GM23338 (cell line): ENCODE measurements at regions not wholly inside any gene's neighbourhood (a gene's known extent, or its start where the extent isn't known, plus 50 kb on each side); places are given as distances from the start of the nearest gene placed in this dataset.

Experiments used
- ATAC-seq: fragments of 200-7000 bp; cut with Tn5 transposase; 3 replicates; pipeline ENCODE4 v1.9.1; 2020
- DNase-seq: peaks from one replicate; pipeline ENCODE4 v3.0.0-alpha.2; 2015; ENCODE audit warnings: low spot score
- H2AFZ ChIP-seq: fragments of 200-600 bp; sonication (generic); 2 replicates; pipeline ENCODE4 v1.8.0; 2016; ENCODE audit warnings: antibody characterized with exemption, mild to moderate bottlenecking, moderate library complexity
- H3F3A ChIP-seq: fragments of 200-600 bp; sonication (generic); replicated peaks from 2 replicates; pipeline ENCODE4 v1.8.0; 2017; ENCODE audit warnings: antibody characterized with exemption, mixed run types, low read depth
- H3K27ac ChIP-seq: fragments of 200-600 bp; sonication (generic); 2 replicates; pipeline ENCODE4 v1.6.1; 2016; ENCODE audit warnings: low read depth
- H3K27me3 ChIP-seq: fragments of 200-600 bp; sonication (generic); 2 replicates; pipeline ENCODE4 v1.8.0; 2016; ENCODE audit warnings: mild to moderate bottlenecking, mixed run types, moderate library complexity; ENCODE audit not compliant: insufficient read depth
- H3K36me3 ChIP-seq: fragments of 200-600 bp; sonication (generic); 2 replicates; pipeline ENCODE4 v1.8.0; 2016; ENCODE audit warnings: mild to moderate bottlenecking; ENCODE audit not compliant: insufficient read depth
- H3K4me1 ChIP-seq: fragments of 200-600 bp; sonication (generic); 2 replicates; pipeline ENCODE4 v1.8.0; 2016; ENCODE audit warnings: mild to moderate bottlenecking, moderate library complexity; ENCODE audit not compliant: insufficient read depth
- H3K4me2 ChIP-seq: fragments of 200-600 bp; sonication (generic); 2 replicates; pipeline ENCODE4 v1.7.1; 2017; ENCODE audit warnings: mixed run types
- H3K4me3 ChIP-seq: fragments of 200-600 bp; sonication (generic); 2 replicates; pipeline ENCODE4 v1.6.1; 2016; ENCODE audit warnings: mixed run types
- H3K79me2 ChIP-seq: fragments of 200-600 bp; sonication (generic); replicated peaks from 2 replicates; pipeline ENCODE4 v1.8.0; 2017; ENCODE audit warnings: mild to moderate bottlenecking; ENCODE audit not compliant: insufficient read depth
- H3K9me2 ChIP-seq: fragments of 200-600 bp; sonication (generic); 2 replicates; pipeline ENCODE4 v1.8.0; 2017; ENCODE audit not compliant: insufficient read depth
- H4K20me1 ChIP-seq: fragments of 200-600 bp; sonication (generic); replicated peaks from 2 replicates; pipeline ENCODE4 v1.8.0; 2017; ENCODE audit warnings: mild to moderate bottlenecking; ENCODE audit not compliant: insufficient read depth
- H3K27ac Mint-ChIP-seq: 2 replicates; pipeline ENCODE4 v1.8.0; 2020; ENCODE audit warnings: inconsistent platforms, mild to moderate bottlenecking, moderate library complexity, mixed read lengths
- H3K27me3 Mint-ChIP-seq: 3 replicates; pipeline ENCODE4 v1.8.0; 2022; ENCODE audit warnings: low read depth, mild to moderate bottlenecking, moderate library complexity, mixed read lengths, inconsistent platforms; ENCODE audit not compliant: insufficient read depth, poor library complexity
- H3K36me3 Mint-ChIP-seq: 3 replicates; pipeline ENCODE4 v1.8.0; 2021; ENCODE audit warnings: low read depth, mild to moderate bottlenecking, inconsistent platforms, moderate library complexity, mixed read lengths
- H3K4me1 Mint-ChIP-seq: 3 replicates; pipeline ENCODE4 v1.8.0; 2020; ENCODE audit warnings: mild to moderate bottlenecking, inconsistent platforms, mixed read lengths
- H3K4me3 Mint-ChIP-seq: 3 replicates; pipeline ENCODE4 v1.8.0; 2021; ENCODE audit warnings: moderate library complexity, mild to moderate bottlenecking, inconsistent platforms, mixed read lengths
- H3K9me3 Mint-ChIP-seq: 3 replicates; pipeline ENCODE4 v1.8.0; 2020; ENCODE audit warnings: moderate library complexity, mild to moderate bottlenecking, inconsistent platforms, mixed read lengths
- ETS1 ChIP-seq: IDR thresholded peaks from 2 replicates; pipeline ENCODE4 v1.6.1; 2016; ENCODE audit warnings: antibody characterized with exemption
- EZH2phosphoT487 ChIP-seq: fragments of 200-600 bp; sonication (generic); IDR thresholded peaks from one replicate; pipeline ENCODE4 v1.8.1; 2018; ENCODE audit warnings: antibody characterized with exemption; ENCODE audit not compliant: unreplicated experiment
- JUNB ChIP-seq: IDR thresholded peaks from one replicate; pipeline ENCODE4 v1.6.1; 2016; ENCODE audit warnings: antibody characterized with exemption; ENCODE audit not compliant: unreplicated experiment
- NANOG ChIP-seq: IDR thresholded peaks from 2 replicates; pipeline ENCODE4 v1.6.1; 2016; ENCODE audit warnings: antibody characterized with exemption, borderline replicate concordance
- POLR2AphosphoS5 ChIP-seq: IDR thresholded peaks from 2 replicates; pipeline ENCODE4 v1.6.1; 2016; ENCODE audit warnings: antibody characterized with exemption, low read depth
- STAT1 ChIP-seq: IDR thresholded peaks from one replicate; pipeline ENCODE4 v1.6.1; 2016; ENCODE audit warnings: antibody characterized with exemption; ENCODE audit not compliant: unreplicated experiment
- ZNF114 ChIP-seq: fragments of 250-450 bp; sonication (Bioruptor Pico); IDR thresholded peaks from 2 replicates; pipeline ENCODE4 v1.5.0; 2020; ENCODE audit warnings: mild to moderate bottlenecking, moderate library complexity
- ZNF331 ChIP-seq: fragments of 250-450 bp; sonication (Bioruptor Pico); IDR thresholded peaks from 2 replicates; pipeline ENCODE4 v1.5.0; 2020; ENCODE audit warnings: low read depth, mild to moderate bottlenecking, moderate library complexity
- TF ChIP-seq, protein P1 (sequence below): IDR thresholded peaks from one replicate; pipeline ENCODE4 v1.6.1; 2018; ENCODE audit warnings: antibody characterized with exemption; ENCODE audit not compliant: unreplicated experiment
- TF ChIP-seq, protein P2 (sequence below), 2 experiments: fragments of 200-600 bp in 1 of 2; sonication (generic) in 1 of 2; conservative IDR thresholded peaks; 2 replicates each; pipeline versions ENCODE4 v1.5.1 to v1.6.1; 2016 to 2017; ENCODE audit warnings: antibody characterized with exemption in 2 of 2, low read depth in 2 of 2, mild to moderate bottlenecking in 2 of 2, moderate library complexity in 1 of 2

DNA sequence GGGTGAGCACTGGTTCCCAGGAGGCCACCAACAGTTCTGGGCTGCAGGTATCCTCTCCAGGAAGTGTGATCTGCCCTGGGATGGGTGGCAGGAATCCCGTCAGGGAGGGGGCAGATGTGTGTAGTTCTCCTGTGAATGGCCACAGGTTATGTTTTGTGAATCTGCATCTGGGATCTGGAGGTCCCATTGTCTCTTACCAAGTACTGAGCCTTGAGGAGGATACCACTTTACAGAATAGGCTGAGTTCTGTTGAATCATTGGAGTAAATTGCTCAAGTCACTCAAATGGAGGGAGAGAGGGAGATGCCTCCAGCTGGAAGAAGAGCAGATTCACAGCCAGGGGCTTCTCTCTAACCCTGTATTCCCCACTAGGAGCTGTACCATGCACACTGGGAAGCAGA lies 168.2 kb downstream of the ANKRD30B start:
- H3K9me2 ChIP-seq: no peaks in the 10 kb centered on the region
- Mint-ChIP-seq H3K27me3 (no peaks in the 10 kb centered on the region), H3K4me1 (no peaks in the 10 kb centered on the region), H3K9me3 (peaks cover 86% of the 10 kb centered on the region), H3K27ac (no peak overlapping the region), H3K4me3 (no peak overlapping the region), H3K36me3 (peaks cover 14% of the 10 kb centered on the region; the same call in 2 of the 3 replicates)
- ATAC-seq (no peak), DNase-seq (no peak)
- H2AFZ ChIP-seq: no peak overlapping the region
- no peaks in the 10 kb centered on the region for H3K79me2 ChIP-seq
- no peak overlapping the region for H3K27ac ChIP-seq
- H3K36me3 ChIP-seq: no peaks in the 10 kb centered on the region; the same call in none of the 2 replicates
- no peak for TF ChIP-seq JUNB
- TF ChIP-seq ZNF331 (CRISPR knock-in tag): no peak
- TF ChIP-seq, protein P1, sequence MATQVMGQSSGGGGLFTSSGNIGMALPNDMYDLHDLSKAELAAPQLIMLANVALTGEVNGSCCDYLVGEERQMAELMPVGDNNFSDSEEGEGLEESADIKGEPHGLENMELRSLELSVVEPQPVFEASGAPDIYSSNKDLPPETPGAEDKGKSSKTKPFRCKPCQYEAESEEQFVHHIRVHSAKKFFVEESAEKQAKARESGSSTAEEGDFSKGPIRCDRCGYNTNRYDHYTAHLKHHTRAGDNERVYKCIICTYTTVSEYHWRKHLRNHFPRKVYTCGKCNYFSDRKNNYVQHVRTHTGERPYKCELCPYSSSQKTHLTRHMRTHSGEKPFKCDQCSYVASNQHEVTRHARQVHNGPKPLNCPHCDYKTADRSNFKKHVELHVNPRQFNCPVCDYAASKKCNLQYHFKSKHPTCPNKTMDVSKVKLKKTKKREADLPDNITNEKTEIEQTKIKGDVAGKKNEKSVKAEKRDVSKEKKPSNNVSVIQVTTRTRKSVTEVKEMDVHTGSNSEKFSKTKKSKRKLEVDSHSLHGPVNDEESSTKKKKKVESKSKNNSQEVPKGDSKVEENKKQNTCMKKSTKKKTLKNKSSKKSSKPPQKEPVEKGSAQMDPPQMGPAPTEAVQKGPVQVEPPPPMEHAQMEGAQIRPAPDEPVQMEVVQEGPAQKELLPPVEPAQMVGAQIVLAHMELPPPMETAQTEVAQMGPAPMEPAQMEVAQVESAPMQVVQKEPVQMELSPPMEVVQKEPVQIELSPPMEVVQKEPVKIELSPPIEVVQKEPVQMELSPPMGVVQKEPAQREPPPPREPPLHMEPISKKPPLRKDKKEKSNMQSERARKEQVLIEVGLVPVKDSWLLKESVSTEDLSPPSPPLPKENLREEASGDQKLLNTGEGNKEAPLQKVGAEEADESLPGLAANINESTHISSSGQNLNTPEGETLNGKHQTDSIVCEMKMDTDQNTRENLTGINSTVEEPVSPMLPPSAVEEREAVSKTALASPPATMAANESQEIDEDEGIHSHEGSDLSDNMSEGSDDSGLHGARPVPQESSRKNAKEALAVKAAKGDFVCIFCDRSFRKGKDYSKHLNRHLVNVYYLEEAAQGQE: no peak
- no peak for TF ChIP-seq ETS1
- no peak for TF ChIP-seq STAT1
- TF ChIP-seq ZNF114 (CRISPR knock-in tag): no peak
- TF ChIP-seq NANOG: no peak
- TF ChIP-seq, protein P2, sequence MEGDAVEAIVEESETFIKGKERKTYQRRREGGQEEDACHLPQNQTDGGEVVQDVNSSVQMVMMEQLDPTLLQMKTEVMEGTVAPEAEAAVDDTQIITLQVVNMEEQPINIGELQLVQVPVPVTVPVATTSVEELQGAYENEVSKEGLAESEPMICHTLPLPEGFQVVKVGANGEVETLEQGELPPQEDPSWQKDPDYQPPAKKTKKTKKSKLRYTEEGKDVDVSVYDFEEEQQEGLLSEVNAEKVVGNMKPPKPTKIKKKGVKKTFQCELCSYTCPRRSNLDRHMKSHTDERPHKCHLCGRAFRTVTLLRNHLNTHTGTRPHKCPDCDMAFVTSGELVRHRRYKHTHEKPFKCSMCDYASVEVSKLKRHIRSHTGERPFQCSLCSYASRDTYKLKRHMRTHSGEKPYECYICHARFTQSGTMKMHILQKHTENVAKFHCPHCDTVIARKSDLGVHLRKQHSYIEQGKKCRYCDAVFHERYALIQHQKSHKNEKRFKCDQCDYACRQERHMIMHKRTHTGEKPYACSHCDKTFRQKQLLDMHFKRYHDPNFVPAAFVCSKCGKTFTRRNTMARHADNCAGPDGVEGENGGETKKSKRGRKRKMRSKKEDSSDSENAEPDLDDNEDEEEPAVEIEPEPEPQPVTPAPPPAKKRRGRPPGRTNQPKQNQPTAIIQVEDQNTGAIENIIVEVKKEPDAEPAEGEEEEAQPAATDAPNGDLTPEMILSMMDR (conservative IDR thresholded peaks at IDR 0.05; ENCODE audit: low read depth in 2 of 2): no peak
- no peak for TF ChIP-seq POLR2AphosphoS5
- TF ChIP-seq EZH2phosphoT487: no peak
- H3F3A ChIP-seq: no peaks in the 10 kb centered on the region
- H4K20me1 ChIP-seq: no peaks in the 10 kb centered on the region
- no peaks in the 10 kb centered on the region for H3K27me3 ChIP-seq
- H3K4me1 ChIP-seq: no peaks in the 10 kb centered on the region
- no peak overlapping the region for H3K4me2 ChIP-seq
- no peak overlapping the region for H3K4me3 ChIP-seq

DNA sequence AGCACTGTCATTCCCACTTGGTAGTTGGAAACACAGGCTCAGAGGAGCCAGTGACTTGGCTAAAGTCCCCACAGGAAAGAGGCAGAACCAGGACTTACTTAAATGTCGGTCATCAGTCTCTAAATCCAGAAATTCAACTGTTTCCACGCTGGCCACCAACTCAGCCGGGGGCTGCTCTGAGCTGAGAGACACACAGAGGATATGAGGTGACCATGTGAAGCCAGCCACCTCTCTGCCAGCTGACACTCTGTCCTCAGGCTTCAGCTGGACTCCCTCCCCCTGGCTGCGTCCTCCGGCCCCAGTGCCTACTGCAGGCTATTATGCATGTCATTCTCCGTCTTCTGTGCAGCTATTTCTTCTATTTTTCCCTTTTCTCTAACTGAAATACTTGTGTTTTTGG lies 168.9 kb downstream of the ANKRD30B start:
- no peaks in the 10 kb centered on the region for H4K20me1 ChIP-seq
- Mint-ChIP-seq H3K27me3 (no peaks in the 10 kb centered on the region), H3K4me3 (no peak overlapping the region), H3K27ac (no peak overlapping the region), H3K9me3 (peaks cover 86% of the 10 kb centered on the region), H3K4me1 (no peaks in the 10 kb centered on the region), H3K36me3 (peaks cover 17% of the 10 kb centered on the region; the same call in 2 of the 3 replicates)
- H2AFZ ChIP-seq: no peak overlapping the region
- no peak overlapping the region for H3K27ac ChIP-seq
- no peaks in the 10 kb centered on the region for H3K79me2 ChIP-seq
- no peaks in the 10 kb centered on the region for H3K4me1 ChIP-seq
- ATAC-seq (no peak), DNase-seq (no peak)
- H3K9me2 ChIP-seq: no peaks in the 10 kb centered on the region
- no peak overlapping the region for H3K4me2 ChIP-seq
- no peaks in the 10 kb centered on the region for H3F3A ChIP-seq
- no peaks in the 10 kb centered on the region; the same call in none of the 2 replicates for H3K36me3 ChIP-seq
- no peak overlapping the region for H3K4me3 ChIP-seq
- no peaks in the 10 kb centered on the region for H3K27me3 ChIP-seq
- no peak for TF ChIP-seq JUNB
- no peak for TF ChIP-seq EZH2phosphoT487
